Testis (tissue), 2 donors: ENCODE measurements at regions not wholly inside any gene's neighbourhood (a gene's known extent, or its start where the extent isn't known, plus 50 kb on each side); places are given as distances from the start of the nearest gene placed in this dataset.

Experiments
- POLR2A ChIP-seq: fragments of 450-650 bp; IDR thresholded peaks from one replicate; pipeline ENCODE4 v1.6.1; 2017; ENCODE audit warnings: antibody characterized with exemption, mild to moderate bottlenecking, moderate library complexity
- TF ChIP-seq, protein P1 (sequence below), 3 experiments: fragments of 450-650 bp in 2 of 3; fragments of 200-600 bp in 1 of 3; sonication (generic) in 1 of 3; IDR thresholded peaks; one replicate each; pipeline ENCODE4 v1.5.1; 2016 to 2019; ENCODE audit warnings: antibody characterized with exemption in 3 of 3, mild to moderate bottlenecking in 2 of 3, moderate library complexity in 1 of 3

DNA sequence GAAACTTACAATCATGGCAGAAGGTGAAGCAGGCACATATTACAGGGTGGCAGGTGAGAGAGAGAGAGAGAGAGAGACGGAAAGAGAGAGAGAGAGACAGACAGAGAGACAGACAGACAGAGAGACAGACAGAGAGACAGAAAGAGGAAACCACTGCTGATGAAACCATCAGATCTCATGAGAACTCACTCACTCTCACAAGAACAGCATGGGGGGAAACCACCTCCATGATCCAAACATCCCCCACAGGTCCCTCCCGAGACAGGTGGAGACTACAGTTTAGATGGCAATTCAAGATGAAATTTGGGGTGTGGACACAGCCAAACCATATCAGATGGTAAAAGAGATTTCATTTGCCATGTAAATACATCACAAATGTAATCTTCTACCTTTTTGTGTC is 708.1 kb downstream of the MRPL39 start:
- TF ChIP-seq, protein P1, sequence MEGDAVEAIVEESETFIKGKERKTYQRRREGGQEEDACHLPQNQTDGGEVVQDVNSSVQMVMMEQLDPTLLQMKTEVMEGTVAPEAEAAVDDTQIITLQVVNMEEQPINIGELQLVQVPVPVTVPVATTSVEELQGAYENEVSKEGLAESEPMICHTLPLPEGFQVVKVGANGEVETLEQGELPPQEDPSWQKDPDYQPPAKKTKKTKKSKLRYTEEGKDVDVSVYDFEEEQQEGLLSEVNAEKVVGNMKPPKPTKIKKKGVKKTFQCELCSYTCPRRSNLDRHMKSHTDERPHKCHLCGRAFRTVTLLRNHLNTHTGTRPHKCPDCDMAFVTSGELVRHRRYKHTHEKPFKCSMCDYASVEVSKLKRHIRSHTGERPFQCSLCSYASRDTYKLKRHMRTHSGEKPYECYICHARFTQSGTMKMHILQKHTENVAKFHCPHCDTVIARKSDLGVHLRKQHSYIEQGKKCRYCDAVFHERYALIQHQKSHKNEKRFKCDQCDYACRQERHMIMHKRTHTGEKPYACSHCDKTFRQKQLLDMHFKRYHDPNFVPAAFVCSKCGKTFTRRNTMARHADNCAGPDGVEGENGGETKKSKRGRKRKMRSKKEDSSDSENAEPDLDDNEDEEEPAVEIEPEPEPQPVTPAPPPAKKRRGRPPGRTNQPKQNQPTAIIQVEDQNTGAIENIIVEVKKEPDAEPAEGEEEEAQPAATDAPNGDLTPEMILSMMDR (IDR thresholded peaks at IDR 0.05): no peak
- no peak for TF ChIP-seq POLR2A
